SK-N-SH (cell line): ENCODE measurements at regions not wholly inside any gene's neighbourhood (a gene's known extent, or its start where the extent isn't known, plus 50 kb on each side); places are given as distances from the start of the nearest gene placed in this dataset.

ENCODE experiments used
- CTCF ChIA-PET: fragments of 300-600, 350-600 bp; formaldehyde crosslinking; extraction: SDS; loops from one replicate; lab custom pipeline; 2021; lab: Yijun Ruan, JAX
- POLR2A ChIA-PET: fragments of 350-600 bp; sonication (Branson Sonifier 250); formaldehyde crosslinking; extraction: SDS; loops from one replicate; lab custom pipeline; 2020; ENCODE audit warnings: antibody characterized with exemption, inconsistent platforms; lab: Yijun Ruan, JAX
- DNase-seq: peaks from one replicate; pipeline ENCODE4 v3.0.0; 2012
- H2AFZ ChIP-seq: fragments of 200-600 bp; sonication (generic); 2 replicates; pipeline ENCODE4 v1.8.1; 2016; ENCODE audit warnings: antibody characterized with exemption, mild to moderate bottlenecking, low read depth
- H3F3A ChIP-seq: fragments of 200-600 bp; sonication (generic); replicated peaks from 2 replicates; pipeline ENCODE3; 2016; ENCODE audit warnings: antibody characterized with exemption, mild to moderate bottlenecking; ENCODE audit not compliant: insufficient read depth
- H3K27ac ChIP-seq, 2 experiments: fragments of 200-500 bp in 1 of 2; fragments of 200-600 bp in 1 of 2; sonication (Bioruptor generic) in 1 of 2; sonication (generic), shearing (Covaris generic) in 1 of 2; 2 replicates each; pipeline versions ENCODE4 v1.5.1 to v1.6.1; 2014 to 2016; ENCODE audit warnings: low read depth in 2 of 2, inconsistent platforms in 1 of 2, low read length in 1 of 2, mild to moderate bottlenecking in 1 of 2, mixed read lengths in 1 of 2
- H3K27me3 ChIP-seq: fragments of 200-600 bp; sonication (generic), shearing (Covaris generic); 2 replicates; pipeline ENCODE4 v1.6.1; 2016; ENCODE audit warnings: mixed run types; ENCODE audit not compliant: insufficient read depth
- H3K36me3 ChIP-seq, 2 experiments: fragments of 200-500 bp in 1 of 2; fragments of 200-600 bp in 1 of 2; sonication (Bioruptor generic) in 1 of 2; sonication (generic) in 1 of 2; replicated peaks in 1 of 2; 2 replicates each; pipeline versions ENCODE3 to v1.5.1; 2014 to 2016; ENCODE audit warnings: low read length in 1 of 2, mild to moderate bottlenecking in 1 of 2; ENCODE audit not compliant: insufficient read depth in 2 of 2, control insufficient read depth in 1 of 2
- H3K4me1 ChIP-seq, 2 experiments: fragments of 200-500 bp in 1 of 2; fragments of 200-600 bp in 1 of 2; sonication (Bioruptor generic) in 1 of 2; sonication (generic), shearing (Covaris generic) in 1 of 2; 2 replicates each; pipeline versions ENCODE4 v1.5.1 to v1.6.1; 2014 to 2016; ENCODE audit warnings: low read depth in 1 of 2, low read length in 1 of 2, mixed run types in 1 of 2; ENCODE audit not compliant: insufficient read depth in 2 of 2, control insufficient read depth in 1 of 2
- H3K4me2 ChIP-seq: fragments of 200-600 bp; sonication (generic), shearing (Covaris generic); 2 replicates; pipeline ENCODE4 v1.6.1; 2017; ENCODE audit warnings: mixed run types
- H3K4me3 ChIP-seq, 2 experiments: fragments of 200-500 bp in 1 of 2; fragments of 200-600 bp in 1 of 2; sonication (Bioruptor generic) in 1 of 2; sonication (generic), shearing (Covaris generic) in 1 of 2; 2 replicates each; pipeline versions ENCODE4 v1.5.1 to v1.8.1; 2014 to 2016; ENCODE audit warnings: low read depth in 2 of 2, inconsistent platforms in 1 of 2, low read length in 1 of 2, mild to moderate bottlenecking in 1 of 2, mixed read lengths in 1 of 2, moderate library complexity in 1 of 2
- H3K79me2 ChIP-seq: fragments of 200-600 bp; sonication (generic); 2 replicates; pipeline ENCODE4 v1.8.1; 2017; ENCODE audit warnings: mild to moderate bottlenecking; ENCODE audit not compliant: insufficient read depth
- H3K9ac ChIP-seq: fragments of 200-600 bp; sonication (generic); 2 replicates; pipeline ENCODE4 v1.6.1; 2017; ENCODE audit warnings: mixed run types
- H3K9me2 ChIP-seq: fragments of 200-600 bp; sonication (generic); 2 replicates; pipeline ENCODE4 v1.6.1; 2017; ENCODE audit warnings: mixed run types
- H3K9me3 ChIP-seq: fragments of 200-600 bp; sonication (generic); 2 replicates; pipeline ENCODE4 v1.6.1; 2017; ENCODE audit warnings: mixed run types, mild to moderate bottlenecking, moderate library complexity
- H4K20me1 ChIP-seq: fragments of 200-600 bp; sonication (generic); 2 replicates; pipeline ENCODE4 v1.6.1; 2017; ENCODE audit warnings: mild to moderate bottlenecking, mixed run types; ENCODE audit not compliant: insufficient read depth
- ELF1 ChIP-seq: IDR thresholded peaks from 2 replicates; pipeline ENCODE4 v1.4.0; 2012
- EP300 ChIP-seq, 2 experiments: IDR thresholded peaks; 2 replicates each; pipeline versions ENCODE4 v1.4.0 to v1.6.1; 2012; ENCODE audit warnings: borderline replicate concordance in 1 of 2, low read depth in 1 of 2, low read length in 1 of 2
- FOSL2 ChIP-seq: IDR thresholded peaks from 2 replicates; pipeline ENCODE4 v1.4.0; 2012; ENCODE audit warnings: low read depth, mild to moderate bottlenecking, moderate library complexity, borderline replicate concordance
- FOXJ3 ChIP-seq: sonication (generic); formaldehyde crosslinking; IDR thresholded peaks from 2 replicates; pipeline ENCODE4 v1.5.1; 2020; ENCODE audit warnings: mild to moderate bottlenecking, missing genetic modification reagents
- FOXM1 ChIP-seq: IDR thresholded peaks from 2 replicates; pipeline ENCODE4 v1.4.0; 2012; ENCODE audit warnings: low read depth, mild to moderate bottlenecking
- JUND ChIP-seq: IDR thresholded peaks from 2 replicates; pipeline ENCODE4 v1.4.0; 2012
- MAX ChIP-seq: IDR thresholded peaks from 2 replicates; pipeline ENCODE4 v1.4.0; 2012; ENCODE audit warnings: low read depth
- MEF2A ChIP-seq: IDR thresholded peaks from 2 replicates; pipeline ENCODE4 v1.4.0; 2012; ENCODE audit warnings: low read depth, borderline replicate concordance
- MXI1 ChIP-seq: IDR thresholded peaks from 2 replicates; pipeline ENCODE4 v1.6.1; 2012; ENCODE audit warnings: mild to moderate bottlenecking, low read depth, low read length, improper control_type of control experiment
- NFIC ChIP-seq: IDR thresholded peaks from 2 replicates; pipeline ENCODE4 v1.4.0; 2012; ENCODE audit warnings: borderline replicate concordance
- POLR2AphosphoS5 ChIP-seq: IDR thresholded peaks from 2 replicates; pipeline ENCODE4 v1.6.1; 2012; ENCODE audit warnings: low read depth, low read length
- RCOR1 ChIP-seq: fragments of 150-350 bp; IDR thresholded peaks from 2 replicates; pipeline ENCODE4 v1.6.1; 2017; ENCODE audit warnings: antibody characterized with exemption, low read length
- SMC3 ChIP-seq: IDR thresholded peaks from 2 replicates; pipeline ENCODE4 v1.6.1; 2012; ENCODE audit warnings: low read depth, low read length, improper control_type of control experiment
- TCF12 ChIP-seq: IDR thresholded peaks from 2 replicates; pipeline ENCODE4 v1.4.0; 2012
- ZBTB33 ChIP-seq: IDR thresholded peaks from 2 replicates; pipeline ENCODE4 v1.4.0; 2012; ENCODE audit warnings: low read depth, borderline replicate concordance
- TF ChIP-seq, protein P1 (sequence below): IDR thresholded peaks from 2 replicates; pipeline ENCODE4; 2012
- TF ChIP-seq, protein P2 (sequence below): fragments of 150-350 bp; IDR thresholded peaks from 2 replicates; pipeline ENCODE4 v1.6.1; 2016; ENCODE audit warnings: mild to moderate bottlenecking, low read depth, low read length

DNA sequence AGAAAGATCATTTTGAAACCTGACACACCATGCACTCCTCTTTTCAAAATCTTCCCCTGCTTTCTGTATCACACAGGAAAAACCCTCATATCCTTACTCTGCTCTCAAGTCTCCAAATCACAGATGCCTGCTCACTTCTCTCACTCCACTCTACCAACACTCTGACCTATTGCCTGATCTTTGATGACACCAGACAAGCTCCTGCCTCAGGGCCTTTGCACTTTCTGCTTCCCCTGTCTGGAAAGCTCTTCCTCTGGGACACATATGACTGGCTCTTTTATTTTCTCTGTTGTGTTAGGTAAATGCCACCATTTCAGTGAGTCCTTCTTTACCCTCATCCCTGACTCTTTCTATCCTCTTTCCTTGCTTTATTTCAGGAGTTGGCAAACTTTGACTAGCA, 1300.7 kb upstream of the ZEB2 start:
- CTCF ChIA-PET = interaction anchor here (0.5 kb wide), 1 partner anchor 253 kb away, joined by 3 read pairs; no protein-coding TSS in a partner anchor

GRCh38 chr2:145818890-145819504, 1299.1 kb upstream of the ZEB2 start:
- H3K9me2 ChIP-seq = no peaks in the 10 kb centered on the region
- H3K4me2 ChIP-seq = no peak overlapping the region
- no peak for DNase-seq
- no peaks in the 10 kb centered on the region for H3K27me3 ChIP-seq
- POLR2A ChIA-PET = no interaction called here
- no peaks in the 10 kb centered on the region for H3K4me1 ChIP-seq
- H3K9ac ChIP-seq = no peak overlapping the region
- no peaks in the 10 kb centered on the region for H3K79me2 ChIP-seq
- H3F3A ChIP-seq = no peaks in the 10 kb centered on the region
- H4K20me1 ChIP-seq = no peaks in the 10 kb centered on the region
- no peak for TF ChIP-seq JUND
- TF ChIP-seq MAX = no peak
- TF ChIP-seq NFIC = no peak
- TF ChIP-seq, protein P1, sequence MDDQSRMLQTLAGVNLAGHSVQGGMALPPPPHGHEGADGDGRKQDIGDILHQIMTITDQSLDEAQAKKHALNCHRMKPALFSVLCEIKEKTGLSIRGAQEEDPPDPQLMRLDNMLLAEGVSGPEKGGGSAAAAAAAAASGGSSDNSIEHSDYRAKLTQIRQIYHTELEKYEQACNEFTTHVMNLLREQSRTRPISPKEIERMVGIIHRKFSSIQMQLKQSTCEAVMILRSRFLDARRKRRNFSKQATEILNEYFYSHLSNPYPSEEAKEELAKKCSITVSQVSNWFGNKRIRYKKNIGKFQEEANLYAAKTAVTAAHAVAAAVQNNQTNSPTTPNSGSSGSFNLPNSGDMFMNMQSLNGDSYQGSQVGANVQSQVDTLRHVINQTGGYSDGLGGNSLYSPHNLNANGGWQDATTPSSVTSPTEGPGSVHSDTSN = no peak
- no peak for TF ChIP-seq TCF12
- no peak for TF ChIP-seq MEF2A
- no peak for TF ChIP-seq RCOR1
- no peak for TF ChIP-seq EP300 (IDR thresholded peaks at IDR 0.05; ENCODE audit: borderline replicate concordance in 1 of 2, low read depth in 1 of 2, low read length in 1 of 2)
- no peak for TF ChIP-seq MXI1
- no peak for TF ChIP-seq SMC3
- TF ChIP-seq FOXM1 = no peak
- no peak for TF ChIP-seq ELF1
- TF ChIP-seq FOXJ3 (CRISPR knock-in tag) = no peak
- no peak for TF ChIP-seq POLR2AphosphoS5
- TF ChIP-seq, protein P2, sequence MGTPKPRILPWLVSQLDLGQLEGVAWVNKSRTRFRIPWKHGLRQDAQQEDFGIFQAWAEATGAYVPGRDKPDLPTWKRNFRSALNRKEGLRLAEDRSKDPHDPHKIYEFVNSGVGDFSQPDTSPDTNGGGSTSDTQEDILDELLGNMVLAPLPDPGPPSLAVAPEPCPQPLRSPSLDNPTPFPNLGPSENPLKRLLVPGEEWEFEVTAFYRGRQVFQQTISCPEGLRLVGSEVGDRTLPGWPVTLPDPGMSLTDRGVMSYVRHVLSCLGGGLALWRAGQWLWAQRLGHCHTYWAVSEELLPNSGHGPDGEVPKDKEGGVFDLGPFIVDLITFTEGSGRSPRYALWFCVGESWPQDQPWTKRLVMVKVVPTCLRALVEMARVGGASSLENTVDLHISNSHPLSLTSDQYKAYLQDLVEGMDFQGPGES = no peak
- TF ChIP-seq ZBTB33 = no peak
- no peak for TF ChIP-seq FOSL2
- TF ChIP-seq, all 33 proteins: peak for 0
- CTCF ChIA-PET = interaction anchor here (1.1 kb wide), 1 partner anchor 12 kb away, joined by 3 read pairs; no protein-coding TSS in a partner anchor
- no peak overlapping the region for H3K4me3 ChIP-seq
- H3K27ac ChIP-seq = no peak overlapping the region
- no peaks in the 10 kb centered on the region for H3K36me3 ChIP-seq
- H3K9me3 ChIP-seq = no peaks in the 10 kb centered on the region
- no peak overlapping the region for H2AFZ ChIP-seq

More for the DNA sequence above, 1300.7 kb upstream of the ZEB2 start:
- H4K20me1 ChIP-seq = no peaks in the 10 kb centered on the region
- H3K4me1 ChIP-seq = no peaks in the 10 kb centered on the region
- H3K79me2 ChIP-seq = no peaks in the 10 kb centered on the region
- H3K9me2 ChIP-seq = no peaks in the 10 kb centered on the region
- H3K27ac ChIP-seq = no peak overlapping the region
- H3K9ac ChIP-seq = no peak overlapping the region
- no peaks in the 10 kb centered on the region for H3K27me3 ChIP-seq
- no peak overlapping the region for H3K4me3 ChIP-seq
- no peak for TF ChIP-seq ELF1
- no peaks in the 10 kb centered on the region for H3F3A ChIP-seq
- POLR2A ChIA-PET = interaction anchor here (0.7 kb wide), 1 partner anchor 915 kb away, joined by 3 read pairs; no protein-coding TSS in a partner anchor
- no peaks in the 10 kb centered on the region for H3K9me3 ChIP-seq
- DNase-seq = no peak
- H3K4me2 ChIP-seq = no peak overlapping the region
- no peak overlapping the region for H2AFZ ChIP-seq
- H3K36me3 ChIP-seq = no peaks in the 10 kb centered on the region
